WTC11 (cell line): ENCODE measurements at regions not wholly inside any gene's neighbourhood (a gene's known extent, or its start where the extent isn't known, plus 50 kb on each side); places are given as distances from the start of the nearest gene placed in this dataset.

Experiments used
- NR2C2 ChIP-seq: sonication (generic); formaldehyde crosslinking; IDR thresholded peaks from 2 replicates; pipeline ENCODE4 v1.8.0; 2022; ENCODE audit warnings: mild to moderate bottlenecking, missing genetic modification reagents
- SMAD3 ChIP-seq: sonication (generic); formaldehyde crosslinking; IDR thresholded peaks from 2 replicates; pipeline ENCODE4 v1.8.0; 2022; ENCODE audit warnings: missing genetic modification reagents, mild to moderate bottlenecking, borderline replicate concordance
- ZNF423 ChIP-seq: fragments of 250-450 bp; sonication (Bioruptor Pico); IDR thresholded peaks from 2 replicates; pipeline ENCODE4 v2.1.2; 2022; ENCODE audit warnings: mild to moderate bottlenecking, moderate library complexity
- TF ChIP-seq, protein P1 (sequence below): fragments of 200-600 bp; IDR thresholded peaks from 2 replicates; pipeline ENCODE4 v1.8.0; 2022; ENCODE audit warnings: antibody characterized with exemption
- TF ChIP-seq, protein P2 (sequence below): sonication (generic); formaldehyde crosslinking; IDR thresholded peaks from 2 replicates; pipeline ENCODE4 v1.8.0; 2022; ENCODE audit warnings: mild to moderate bottlenecking, missing genetic modification reagents

- TF ChIP-seq, protein P1, sequence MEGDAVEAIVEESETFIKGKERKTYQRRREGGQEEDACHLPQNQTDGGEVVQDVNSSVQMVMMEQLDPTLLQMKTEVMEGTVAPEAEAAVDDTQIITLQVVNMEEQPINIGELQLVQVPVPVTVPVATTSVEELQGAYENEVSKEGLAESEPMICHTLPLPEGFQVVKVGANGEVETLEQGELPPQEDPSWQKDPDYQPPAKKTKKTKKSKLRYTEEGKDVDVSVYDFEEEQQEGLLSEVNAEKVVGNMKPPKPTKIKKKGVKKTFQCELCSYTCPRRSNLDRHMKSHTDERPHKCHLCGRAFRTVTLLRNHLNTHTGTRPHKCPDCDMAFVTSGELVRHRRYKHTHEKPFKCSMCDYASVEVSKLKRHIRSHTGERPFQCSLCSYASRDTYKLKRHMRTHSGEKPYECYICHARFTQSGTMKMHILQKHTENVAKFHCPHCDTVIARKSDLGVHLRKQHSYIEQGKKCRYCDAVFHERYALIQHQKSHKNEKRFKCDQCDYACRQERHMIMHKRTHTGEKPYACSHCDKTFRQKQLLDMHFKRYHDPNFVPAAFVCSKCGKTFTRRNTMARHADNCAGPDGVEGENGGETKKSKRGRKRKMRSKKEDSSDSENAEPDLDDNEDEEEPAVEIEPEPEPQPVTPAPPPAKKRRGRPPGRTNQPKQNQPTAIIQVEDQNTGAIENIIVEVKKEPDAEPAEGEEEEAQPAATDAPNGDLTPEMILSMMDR, result no peak
- TF ChIP-seq, protein P2, sequence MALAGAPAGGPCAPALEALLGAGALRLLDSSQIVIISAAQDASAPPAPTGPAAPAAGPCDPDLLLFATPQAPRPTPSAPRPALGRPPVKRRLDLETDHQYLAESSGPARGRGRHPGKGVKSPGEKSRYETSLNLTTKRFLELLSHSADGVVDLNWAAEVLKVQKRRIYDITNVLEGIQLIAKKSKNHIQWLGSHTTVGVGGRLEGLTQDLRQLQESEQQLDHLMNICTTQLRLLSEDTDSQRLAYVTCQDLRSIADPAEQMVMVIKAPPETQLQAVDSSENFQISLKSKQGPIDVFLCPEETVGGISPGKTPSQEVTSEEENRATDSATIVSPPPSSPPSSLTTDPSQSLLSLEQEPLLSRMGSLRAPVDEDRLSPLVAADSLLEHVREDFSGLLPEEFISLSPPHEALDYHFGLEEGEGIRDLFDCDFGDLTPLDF, result no peak
- TF ChIP-seq NR2C2 (CRISPR knock-in tag), result no peak
- no peak for TF ChIP-seq ZNF423 (CRISPR knock-in tag)
- no peak for TF ChIP-seq SMAD3 (CRISPR knock-in tag)
These were observed 461.1 kb upstream of the UBE2E3 start for GRCh38 chr2:180519276-180519675.
